Astrocyte of the cerebellum (primary cell): ENCODE measurements at regions not wholly inside any gene's neighbourhood (a gene's known extent, or its start where the extent isn't known, plus 50 kb on each side); places are given as distances from the start of the nearest gene placed in this dataset.

Source experiments
- DNase-seq: peaks from one replicate; pipeline ENCODE4 v3.0.0-alpha.2; 2011; ENCODE audit warnings: low read depth
- H3K4me3 ChIP-seq: 2 replicates; pipeline ENCODE4 v1.5.1; 2011; ENCODE audit warnings: mild to moderate bottlenecking, low read depth, low read length, moderate library complexity
- in situ Hi-C: cut with HindIII; loops from 2 replicates; pipeline ENCODE4 v1.10.0; 2017; ENCODE audit warnings: low sequenced_read_pairs
- TF ChIP-seq, protein P1 (sequence below): IDR thresholded peaks from 2 replicates; pipeline ENCODE4 v1.5.1; 2012; ENCODE audit warnings: low read length, low read depth, moderate library complexity, mild to moderate bottlenecking; ENCODE audit errors: missing control alignments

DNA sequence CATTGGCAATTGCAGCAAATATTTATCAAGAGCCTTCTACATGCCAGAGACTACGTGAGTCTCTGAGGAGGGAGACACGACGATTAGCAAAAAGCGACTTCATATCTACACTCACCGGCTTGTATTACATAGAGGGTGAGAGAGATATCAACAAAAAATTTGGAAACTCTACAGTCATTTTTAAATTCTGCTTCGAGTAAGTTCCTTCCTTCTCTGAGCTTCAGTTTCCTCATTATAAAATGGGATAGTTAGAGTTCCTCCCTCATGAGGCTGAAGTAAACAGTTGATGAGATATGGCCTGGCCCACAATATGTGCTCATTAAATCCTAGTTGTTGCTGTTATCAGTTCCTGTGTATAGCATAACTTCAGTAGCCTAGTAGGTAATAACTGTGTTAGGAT is 64.1 kb upstream of the SIRPA start:
- TF ChIP-seq, protein P1, sequence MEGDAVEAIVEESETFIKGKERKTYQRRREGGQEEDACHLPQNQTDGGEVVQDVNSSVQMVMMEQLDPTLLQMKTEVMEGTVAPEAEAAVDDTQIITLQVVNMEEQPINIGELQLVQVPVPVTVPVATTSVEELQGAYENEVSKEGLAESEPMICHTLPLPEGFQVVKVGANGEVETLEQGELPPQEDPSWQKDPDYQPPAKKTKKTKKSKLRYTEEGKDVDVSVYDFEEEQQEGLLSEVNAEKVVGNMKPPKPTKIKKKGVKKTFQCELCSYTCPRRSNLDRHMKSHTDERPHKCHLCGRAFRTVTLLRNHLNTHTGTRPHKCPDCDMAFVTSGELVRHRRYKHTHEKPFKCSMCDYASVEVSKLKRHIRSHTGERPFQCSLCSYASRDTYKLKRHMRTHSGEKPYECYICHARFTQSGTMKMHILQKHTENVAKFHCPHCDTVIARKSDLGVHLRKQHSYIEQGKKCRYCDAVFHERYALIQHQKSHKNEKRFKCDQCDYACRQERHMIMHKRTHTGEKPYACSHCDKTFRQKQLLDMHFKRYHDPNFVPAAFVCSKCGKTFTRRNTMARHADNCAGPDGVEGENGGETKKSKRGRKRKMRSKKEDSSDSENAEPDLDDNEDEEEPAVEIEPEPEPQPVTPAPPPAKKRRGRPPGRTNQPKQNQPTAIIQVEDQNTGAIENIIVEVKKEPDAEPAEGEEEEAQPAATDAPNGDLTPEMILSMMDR, result no peak
- no peak overlapping the region for H3K4me3 ChIP-seq
- in situ Hi-C loops, result no loop called here
- no peak for DNase-seq

DNA sequence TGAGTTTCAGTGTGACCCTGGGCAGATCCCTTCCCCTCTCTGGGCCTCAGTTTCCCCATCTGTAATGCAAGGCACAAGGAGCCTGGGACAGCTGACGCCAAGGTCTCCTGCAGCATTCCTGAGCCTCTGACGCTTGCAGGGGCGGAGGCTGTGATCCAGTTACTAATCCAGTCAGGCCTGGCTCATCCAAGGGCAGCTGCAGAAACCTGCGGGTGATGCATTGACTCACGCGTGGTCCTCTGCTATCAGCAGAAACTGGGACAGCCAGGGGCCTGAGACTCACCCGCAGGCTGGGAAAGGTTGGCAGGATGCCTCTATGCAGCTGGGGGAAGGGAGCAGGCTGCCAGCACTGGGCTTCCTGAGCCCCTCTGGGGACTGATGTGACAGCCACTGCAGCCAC is 65.0 kb upstream of the SIRPA start:
- peak; percentile 84 for DNase-seq

DNA sequence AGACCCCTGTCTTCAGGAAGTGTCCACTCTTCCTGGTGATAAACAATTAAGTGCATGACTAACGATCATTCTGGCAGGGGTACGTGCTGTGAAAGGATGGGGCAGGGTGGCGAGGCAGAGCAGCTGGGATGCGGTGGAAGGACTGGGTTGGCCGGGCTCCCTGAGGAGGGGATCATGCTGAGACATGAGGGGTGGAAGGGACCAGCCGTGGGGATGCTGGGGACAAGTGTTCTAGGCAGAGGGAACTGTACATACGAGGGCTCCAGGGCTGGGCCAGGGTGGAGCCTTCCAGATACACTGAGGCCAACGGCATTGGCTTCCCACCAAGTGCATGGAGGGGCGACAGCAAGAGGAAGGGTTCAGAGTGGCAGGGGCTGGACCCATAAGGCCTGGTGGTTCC is 65.7 kb upstream of the SIRPA start:
- no peak overlapping the region for H3K4me3 ChIP-seq
- DNase-seq, result no peak
- TF ChIP-seq, protein P1, result no peak
- in situ Hi-C loops, result no loop called here

More for the DNA sequence above, 65.0 kb upstream of the SIRPA start:
- H3K4me3 ChIP-seq, result no peak overlapping the region
- TF ChIP-seq, protein P1, result no peak
- in situ Hi-C loops, result no loop called here

DNA sequence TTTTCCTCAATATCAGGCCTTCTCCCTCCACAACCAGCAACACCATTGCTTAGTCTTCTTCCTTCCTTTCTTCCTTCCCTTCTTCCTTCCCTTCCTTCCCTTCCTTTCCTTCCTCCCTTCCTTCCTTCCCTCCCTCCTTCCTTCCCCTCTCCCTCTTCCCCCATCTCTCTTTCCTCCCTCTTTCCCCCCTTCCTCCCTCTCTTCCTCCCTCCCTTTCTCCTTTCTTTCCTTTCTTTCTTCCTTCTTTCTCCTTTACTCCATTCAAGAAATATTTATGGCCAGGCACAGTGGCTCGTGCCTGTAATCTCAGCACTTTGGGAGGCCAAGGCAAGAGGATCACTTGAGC is 66.4 kb upstream of the SIRPA start:
- TF ChIP-seq, protein P1, result no peak
- H3K4me3 ChIP-seq, result no peak overlapping the region
- in situ Hi-C loops, result no loop called here
- no peak for DNase-seq

DNA sequence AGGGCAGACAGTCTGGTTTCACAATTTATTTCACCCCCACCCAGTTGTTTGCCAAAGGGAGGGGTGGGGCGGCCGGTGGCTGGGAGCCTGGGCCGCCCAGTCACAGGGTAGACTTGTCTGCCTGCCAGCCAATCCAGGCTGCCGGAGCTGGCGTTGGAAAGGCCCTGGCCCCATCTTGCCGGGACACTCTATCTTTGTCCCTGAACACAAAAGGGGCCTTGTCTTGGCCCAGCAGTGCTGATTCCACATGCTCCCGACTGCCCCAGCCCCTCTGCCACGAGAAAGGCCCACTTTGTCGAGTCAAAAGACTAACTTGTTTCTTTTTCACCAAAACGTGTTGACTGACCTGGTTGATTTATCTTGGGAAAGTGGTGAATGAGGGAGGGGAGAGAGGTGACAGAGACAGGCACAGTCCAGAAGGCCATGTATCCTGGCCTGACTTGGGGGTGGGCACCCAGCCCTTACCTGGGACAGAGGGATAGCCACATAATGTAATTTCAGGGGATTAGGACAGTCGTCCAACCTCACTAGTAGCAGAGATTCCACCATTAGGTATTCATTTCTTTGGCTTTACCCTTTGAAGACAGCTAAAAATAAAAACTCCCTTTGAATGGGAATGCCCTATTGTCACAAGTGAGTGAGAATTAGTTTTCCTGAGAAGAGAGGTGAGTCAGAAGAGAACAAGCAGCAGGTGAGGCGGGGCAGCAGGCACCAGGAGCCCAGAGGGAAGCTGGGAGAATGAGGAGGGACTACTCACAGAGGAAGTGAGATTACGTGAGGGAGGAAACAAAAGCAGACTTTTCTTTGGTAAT is 67.0 kb upstream of the SIRPA start:
- no peak overlapping the region for H3K4me3 ChIP-seq
- no peak for DNase-seq
- TF ChIP-seq, protein P1, result no peak
- in situ Hi-C loops, result no loop called here

DNA sequence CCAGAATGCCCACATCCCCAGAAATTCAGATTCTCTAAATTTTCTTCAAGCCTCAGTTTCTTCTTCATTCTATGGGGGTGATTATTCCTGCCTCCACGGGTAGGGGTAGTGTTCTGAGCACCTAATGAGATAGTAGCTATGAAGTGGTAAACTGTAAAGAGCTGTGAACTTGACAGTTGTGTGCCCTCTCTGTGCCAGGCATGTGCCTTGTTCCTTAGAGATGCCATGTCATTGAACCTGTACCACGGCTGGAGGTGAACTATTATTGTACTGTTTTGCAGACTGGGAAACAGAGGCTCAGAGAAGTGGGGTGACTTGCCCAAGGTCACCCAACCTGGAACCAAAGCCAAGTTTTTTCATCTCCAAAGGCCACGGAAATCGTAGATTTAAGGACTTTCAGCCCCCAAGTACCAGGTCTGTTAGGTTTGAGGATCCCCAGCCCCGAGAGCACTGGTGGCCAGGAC is 67.7 kb upstream of the SIRPA start:
- in situ Hi-C loops, result no loop called here

More for the DNA sequence above, 67.7 kb upstream of the SIRPA start:
- no peak for DNase-seq
- H3K4me3 ChIP-seq, result no peak overlapping the region
- TF ChIP-seq, protein P1, result no peak
